Sigmoid colon (tissue), 3 donors: ENCODE measurements at regions not wholly inside any gene's neighbourhood (a gene's known extent, or its start where the extent isn't known, plus 50 kb on each side); places are given as distances from the start of the nearest gene placed in this dataset.

Experiments
- POLR2A ChIP-seq, 2 donors: fragments of 450-650 bp; IDR thresholded peaks; one replicate each; pipeline ENCODE4 v1.6.1; 2016; ENCODE audit warnings: antibody characterized with exemption in 2 of 2, mild to moderate bottlenecking in 2 of 2, moderate library complexity in 2 of 2
- TF ChIP-seq, protein P1 (sequence below), 4 experiments: fragments of 450-650 bp in 3 of 4; fragments of 200-600 bp in 1 of 4; IDR thresholded peaks; one replicate each; pipeline ENCODE4 v1.5.1; 2016 to 2019; ENCODE audit warnings: antibody characterized with exemption in 4 of 4, mild to moderate bottlenecking in 3 of 4, moderate library complexity in 2 of 4

DNA sequence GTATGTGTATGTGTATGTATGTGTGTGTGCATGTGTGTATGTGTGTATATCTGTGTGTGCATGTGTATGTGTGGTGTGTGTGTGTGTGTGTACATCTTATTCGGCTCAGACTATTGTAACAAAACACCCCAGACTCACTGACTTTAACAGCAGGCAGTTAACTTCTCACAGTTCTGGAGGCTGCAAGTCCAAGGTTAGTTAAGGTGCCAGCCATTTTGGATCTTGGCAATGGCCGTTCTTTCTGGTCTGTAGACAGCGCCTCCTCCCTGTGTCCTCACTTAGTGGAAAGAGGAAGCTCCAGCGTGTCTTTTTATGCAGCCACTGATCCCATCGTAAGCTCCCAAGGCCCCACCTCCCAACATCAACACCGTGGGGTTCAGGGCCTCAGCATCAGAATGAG is 128.3 kb upstream of the THBS2 start:
- TF ChIP-seq, protein P1, sequence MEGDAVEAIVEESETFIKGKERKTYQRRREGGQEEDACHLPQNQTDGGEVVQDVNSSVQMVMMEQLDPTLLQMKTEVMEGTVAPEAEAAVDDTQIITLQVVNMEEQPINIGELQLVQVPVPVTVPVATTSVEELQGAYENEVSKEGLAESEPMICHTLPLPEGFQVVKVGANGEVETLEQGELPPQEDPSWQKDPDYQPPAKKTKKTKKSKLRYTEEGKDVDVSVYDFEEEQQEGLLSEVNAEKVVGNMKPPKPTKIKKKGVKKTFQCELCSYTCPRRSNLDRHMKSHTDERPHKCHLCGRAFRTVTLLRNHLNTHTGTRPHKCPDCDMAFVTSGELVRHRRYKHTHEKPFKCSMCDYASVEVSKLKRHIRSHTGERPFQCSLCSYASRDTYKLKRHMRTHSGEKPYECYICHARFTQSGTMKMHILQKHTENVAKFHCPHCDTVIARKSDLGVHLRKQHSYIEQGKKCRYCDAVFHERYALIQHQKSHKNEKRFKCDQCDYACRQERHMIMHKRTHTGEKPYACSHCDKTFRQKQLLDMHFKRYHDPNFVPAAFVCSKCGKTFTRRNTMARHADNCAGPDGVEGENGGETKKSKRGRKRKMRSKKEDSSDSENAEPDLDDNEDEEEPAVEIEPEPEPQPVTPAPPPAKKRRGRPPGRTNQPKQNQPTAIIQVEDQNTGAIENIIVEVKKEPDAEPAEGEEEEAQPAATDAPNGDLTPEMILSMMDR (IDR thresholded peaks at IDR 0.05), result no peak
- TF ChIP-seq POLR2A (IDR thresholded peaks at IDR 0.05), result no peak
